Prostate gland (tissue), 2 donors: ENCODE measurements at regions not wholly inside any gene's neighbourhood (a gene's known extent, or its start where the extent isn't known, plus 50 kb on each side); places are given as distances from the start of the nearest gene placed in this dataset.

Source experiments
- CTCF ChIP-seq, 4 experiments: fragments of 200-600 bp in 2 of 4; fragments of 450-650 bp in 2 of 4; sonication (generic) in 2 of 4; IDR thresholded peaks; 1 replicate in 3 of 4; 2 replicates in 1 of 4; pipeline ENCODE4 v1.5.1; 2016 to 2019; ENCODE audit warnings: antibody characterized with exemption in 4 of 4, mild to moderate bottlenecking in 2 of 4, moderate library complexity in 2 of 4
- POLR2A ChIP-seq: fragments of 450-650 bp; IDR thresholded peaks from one replicate; pipeline ENCODE4 v1.6.1; 2016; ENCODE audit warnings: antibody characterized with exemption, mild to moderate bottlenecking

- TF ChIP-seq CTCF (IDR thresholded peaks at IDR 0.05) (no peak), POLR2A (no peak)
Observed at GRCh38 chr2:60366135-60366712, 187.2 kb downstream of the BCL11A start.
